ENCODE measurements at regions not wholly inside any gene's neighbourhood (a gene's known extent, or its start where the extent isn't known, plus 50 kb on each side); places are given as distances from the start of the nearest gene placed in this dataset.
"Not testable (repeated sequence)": the region's sequence is repeated elsewhere in the genome, so short reads cannot be mapped to it uniquely, and the experiment has no call there.

GRCh38 chr7:66464059-66464458 lies 164.6 kb upstream of the KCTD7 start:
- CTCF ChIA-PET, result interaction anchor here (1.1 kb wide), 1 partner anchor 9 kb away, joined by 4 read pairs; no protein-coding TSS in a partner anchor
- peaks cover 4% of the 10 kb centered on the region for H3K36me3 Mint-ChIP-seq
- no peaks in the 10 kb centered on the region for H3K27me3 Mint-ChIP-seq
- ATAC-seq (no peak), DNase-seq (no peak)
- peaks cover 12% of the 10 kb centered on the region for H3K4me1 Mint-ChIP-seq
- no peak overlapping the region for H3K27ac Mint-ChIP-seq
- no peak overlapping the region for H3K4me3 Mint-ChIP-seq
- H3K9me3 Mint-ChIP-seq (ENCODE audit: low read depth), result no peaks in the 10 kb centered on the region

GRCh38 chr7:66466081-66466600 lies 162.5 kb upstream of the KCTD7 start:
- no peaks in the 10 kb centered on the region for H3K27me3 Mint-ChIP-seq
- no peaks in the 10 kb centered on the region for H3K36me3 Mint-ChIP-seq
- H3K4me3 Mint-ChIP-seq, result no peak overlapping the region
- no peak overlapping the region for H3K27ac Mint-ChIP-seq
- ATAC-seq, result no peak
- CTCF ChIA-PET, result no interaction called here
- peaks cover 2% of the 10 kb centered on the region for H3K4me1 Mint-ChIP-seq
- H3K9me3 Mint-ChIP-seq (ENCODE audit: low read depth), result no peaks in the 10 kb centered on the region
- no peak for DNase-seq

- no peak for ATAC-seq
- DNase-seq, result no peak
- H3K27ac Mint-ChIP-seq, result no peak overlapping the region
- H3K4me1 Mint-ChIP-seq, result no peaks in the 10 kb centered on the region
- no peaks in the 10 kb centered on the region for H3K27me3 Mint-ChIP-seq
- H3K9me3 Mint-ChIP-seq (ENCODE audit: low read depth), result no peaks in the 10 kb centered on the region
- CTCF ChIA-PET, result no interaction called here
- H3K4me3 Mint-ChIP-seq, result no peak overlapping the region
- H3K36me3 Mint-ChIP-seq, result no peaks in the 10 kb centered on the region
Observed at GRCh38 chr7:66467887-66468286, 160.8 kb upstream of the KCTD7 start.

GRCh38 chr7:66473064-66473463 lies 155.6 kb upstream of the KCTD7 start:
- ATAC-seq; H3K36me3 Mint-ChIP-seq; H3K4me1 Mint-ChIP-seq; DNase-seq; CTCF ChIA-PET; H3K9me3 Mint-ChIP-seq (ENCODE audit: low read depth); H3K27me3 Mint-ChIP-seq; H3K4me3 Mint-ChIP-seq; H3K27ac Mint-ChIP-seq: not testable (repeated sequence)

GRCh38 chr7:66474441-66474840 lies 154.2 kb upstream of the KCTD7 start:
- ATAC-seq (no peak), DNase-seq (no peak)
- CTCF ChIA-PET, result no interaction called here
- Mint-ChIP-seq H3K36me3 (peaks cover 9% of the 10 kb centered on the region), H3K27me3 (no peaks in the 10 kb centered on the region), H3K27ac (no peak overlapping the region), H3K9me3 (ENCODE audit: low read depth) (no peaks in the 10 kb centered on the region), H3K4me1 (no peaks in the 10 kb centered on the region), H3K4me3 (no peak overlapping the region)

- H3K27ac Mint-ChIP-seq; CTCF ChIA-PET; H3K4me3 Mint-ChIP-seq; ATAC-seq; H3K4me1 Mint-ChIP-seq; DNase-seq; H3K9me3 Mint-ChIP-seq (ENCODE audit: low read depth); H3K27me3 Mint-ChIP-seq: not testable (repeated sequence)
- H3K36me3 Mint-ChIP-seq, result peaks cover 11% of the 10 kb centered on the region
Observed at GRCh38 chr7:66476056-66476455, 152.6 kb upstream of the KCTD7 start.

GRCh38 chr7:66477822-66478397 lies 150.8 kb upstream of the KCTD7 start:
- H3K27ac Mint-ChIP-seq; DNase-seq; H3K27me3 Mint-ChIP-seq; CTCF ChIA-PET; H3K4me3 Mint-ChIP-seq; H3K9me3 Mint-ChIP-seq (ENCODE audit: low read depth); H3K4me1 Mint-ChIP-seq; ATAC-seq: not testable (repeated sequence)
- H3K36me3 Mint-ChIP-seq, result peaks cover 12% of the 10 kb centered on the region

GRCh38 chr7:66481229-66481628 lies 147.5 kb upstream of the KCTD7 start:
- H3K4me3 Mint-ChIP-seq; H3K4me1 Mint-ChIP-seq; DNase-seq; ATAC-seq; H3K27ac Mint-ChIP-seq; H3K27me3 Mint-ChIP-seq; CTCF ChIA-PET; H3K9me3 Mint-ChIP-seq (ENCODE audit: low read depth): not testable (repeated sequence)
- peaks cover 12% of the 10 kb centered on the region for H3K36me3 Mint-ChIP-seq

- H3K27me3 Mint-ChIP-seq; CTCF ChIA-PET; H3K4me1 Mint-ChIP-seq; DNase-seq; H3K9me3 Mint-ChIP-seq (ENCODE audit: low read depth); H3K27ac Mint-ChIP-seq; ATAC-seq; H3K36me3 Mint-ChIP-seq; H3K4me3 Mint-ChIP-seq: not testable (repeated sequence)
Observed at GRCh38 chr7:66489065-66489464, 139.6 kb upstream of the KCTD7 start.

GRCh38 chr7:66489741-66490140 lies 138.9 kb upstream of the KCTD7 start:
- H3K27ac Mint-ChIP-seq; H3K27me3 Mint-ChIP-seq; ATAC-seq; H3K4me1 Mint-ChIP-seq; H3K36me3 Mint-ChIP-seq; H3K9me3 Mint-ChIP-seq (ENCODE audit: low read depth); CTCF ChIA-PET; H3K4me3 Mint-ChIP-seq; DNase-seq: not testable (repeated sequence)

GRCh38 chr7:66490979-66491378 lies 137.7 kb upstream of the KCTD7 start:
- H3K27me3 Mint-ChIP-seq; H3K27ac Mint-ChIP-seq; CTCF ChIA-PET; H3K9me3 Mint-ChIP-seq (ENCODE audit: low read depth); H3K4me3 Mint-ChIP-seq; ATAC-seq; DNase-seq; H3K36me3 Mint-ChIP-seq: not testable (repeated sequence)
- H3K4me1 Mint-ChIP-seq, result peaks cover 15% of the 10 kb centered on the region

GRCh38 chr7:66492405-66492804 lies 136.3 kb upstream of the KCTD7 start:
- peaks cover 15% of the 10 kb centered on the region for H3K4me1 Mint-ChIP-seq
- H3K27ac Mint-ChIP-seq, result peak overlapping the region; percentile 93
- H3K9me3 Mint-ChIP-seq (ENCODE audit: low read depth); ATAC-seq; DNase-seq; H3K27me3 Mint-ChIP-seq; CTCF ChIA-PET; H3K36me3 Mint-ChIP-seq: not testable (repeated sequence)
- peak overlapping the region; percentile 88 for H3K4me3 Mint-ChIP-seq

- peak; percentile 95 for ATAC-seq
- H3K36me3 Mint-ChIP-seq, result no peaks in the 10 kb centered on the region
- no peaks in the 10 kb centered on the region for H3K27me3 Mint-ChIP-seq
- CTCF ChIA-PET, result interaction anchor here (1.0 to 2.1 kb wide), 5 partner anchors 13 to 247 kb away, joined by 3 to 8 read pairs (median 4); partner anchors contain the start of gene RABGEF1
- H3K4me3 Mint-ChIP-seq, result peak overlapping the region; percentile 88
- H3K4me1 Mint-ChIP-seq, result peaks cover 15% of the 10 kb centered on the region
- H3K9me3 Mint-ChIP-seq (ENCODE audit: low read depth), result no peaks in the 10 kb centered on the region
- peak; percentile 98 for DNase-seq
- H3K27ac Mint-ChIP-seq, result peak overlapping the region; percentile 93
Observed at GRCh38 chr7:66493235-66494205, 135.2 kb upstream of the KCTD7 start.

GRCh38 chr7:66497346-66497745 lies 131.3 kb upstream of the KCTD7 start:
- DNase-seq, result no peak
- Mint-ChIP-seq H3K27me3 (no peaks in the 10 kb centered on the region), H3K27ac (no peak overlapping the region), H3K4me1 (peaks cover 12% of the 10 kb centered on the region), H3K4me3 (no peak overlapping the region), H3K9me3 (ENCODE audit: low read depth) (no peaks in the 10 kb centered on the region), H3K36me3 (no peaks in the 10 kb centered on the region)
- no peak for ATAC-seq
- CTCF ChIA-PET, result no interaction called here

Data from activated CD8-positive, alpha-beta memory T cell treated with anti-CD3 and anti-CD28 coated beads, Interleukin-2, amount 10 ng/mL, durations not matched to agents 7 days and 5 days (primary cell).